K562 (cell line): ENCODE measurements at regions not wholly inside any gene's neighbourhood (a gene's known extent, or its start where the extent isn't known, plus 50 kb on each side); places are given as distances from the start of the nearest gene placed in this dataset.

Source experiments
- ATAC-seq: fragments of 200-7000 bp; cut with Tn5 transposase; 3 replicates; pipeline ENCODE4 v1.9.1; 2020; ENCODE audit warnings: moderate library complexity
- BruUV-seq: library from RNA; stranded (reverse); fragments of 400-500 nt; replicated peaks from 2 replicates; lab custom pipeline; 2021; lab: Mats Ljungman, UMichigan
- CTCF ChIA-PET: fragments of 300-600 bp; formaldehyde crosslinking; extraction: SDS; loops from one replicate; lab custom pipeline; 2021; ENCODE audit warnings: low intra/inter-chr PET ratio; lab: Yijun Ruan, JAX
- POLR2A ChIA-PET: fragments of 300-600, 350-650 bp; sonication (Branson Sonifier 250); formaldehyde crosslinking; extraction: SDS; loops from one replicate; lab custom pipeline; 2021; ENCODE audit warnings: antibody characterized with exemption, inconsistent platforms; lab: Yijun Ruan, JAX
- DNase-seq, 4 experiments: peaks; one replicate each; pipeline versions ENCODE4 v3.0.0 to v3.0.0-alpha.2; 2011 to 2018; ENCODE audit warnings: low spot score in 3 of 4, mixed read lengths in 3 of 4; ENCODE audit errors: extremely low read depth in 1 of 4
- FAIRE-seq: peaks from 2 replicates; lab custom pipeline; 2011; peaks lifted over from hg19 to GRCh38; lab: Jason Lieb, UNC
- H2AFZ ChIP-seq: 2 replicates; pipeline ENCODE4 v1.6.0; 2011; ENCODE audit warnings: low read depth, low read length, control low read depth, inconsistent platforms
- H3K27ac ChIP-seq: fragments of 200-600 bp; 3 replicates; pipeline ENCODE4 v1.8.0; 2011; ENCODE audit warnings: low read depth, mild to moderate bottlenecking, control low read depth, inconsistent platforms, low read length, moderate library complexity, mixed read lengths; ENCODE audit errors: extremely low read depth
- H3K27me3 ChIP-seq, 2 experiments: fragments of 300-600 bp in 1 of 2; 2 replicates in 1 of 2; 3 replicates in 1 of 2; pipeline versions ENCODE4 v1.6.0 to v1.8.0; 2011; ENCODE audit warnings: inconsistent platforms in 2 of 2, low read length in 2 of 2, mild to moderate bottlenecking in 1 of 2, mixed read lengths in 1 of 2, moderate library complexity in 1 of 2; ENCODE audit not compliant: control insufficient read depth in 2 of 2, insufficient read depth in 2 of 2
- H3K36me3 ChIP-seq: fragments of 300-600 bp; 3 replicates; pipeline ENCODE4 v1.8.0; 2011; ENCODE audit warnings: mild to moderate bottlenecking, low read length, inconsistent platforms; ENCODE audit not compliant: control insufficient read depth, insufficient read depth
- H3K4me1 ChIP-seq, 2 experiments: fragments of 200-600 bp in 1 of 2; replicated peaks in 1 of 2; 2 replicates in 1 of 2; 3 replicates in 1 of 2; pipeline versions ENCODE4 v1.5.1 to v1.8.0; 2011; ENCODE audit warnings: inconsistent platforms in 2 of 2, low read length in 2 of 2, mild to moderate bottlenecking in 1 of 2, mixed read lengths in 1 of 2, moderate library complexity in 1 of 2; ENCODE audit not compliant: control insufficient read depth in 2 of 2, insufficient read depth in 2 of 2
- H3K4me2 ChIP-seq: 2 replicates; pipeline ENCODE4 v1.6.1; 2011; ENCODE audit warnings: low read length, control low read depth, inconsistent platforms, mixed read lengths; ENCODE audit not compliant: insufficient read depth
- H3K4me3 ChIP-seq: fragments of 200-600 bp; sonication (generic), shearing (Covaris generic); 2 replicates; pipeline ENCODE4 v1.5.1; 2016; ENCODE audit warnings: control low read depth, inconsistent platforms
- H3K79me2 ChIP-seq: fragments of 200-600 bp; 3 replicates; pipeline ENCODE4 v1.8.0; 2011; ENCODE audit warnings: low read length, inconsistent platforms; ENCODE audit not compliant: control insufficient read depth, insufficient read depth
- H3K9ac ChIP-seq, 2 experiments: 2 replicates each; pipeline versions ENCODE4 v1.6.0 to v1.6.1; 2011; ENCODE audit warnings: low read depth in 2 of 2, low read length in 2 of 2, control low read depth in 1 of 2, inconsistent platforms in 1 of 2, mild to moderate bottlenecking in 1 of 2, mixed read lengths in 1 of 2; ENCODE audit not compliant: insufficient read depth in 1 of 2
- H3K9me1 ChIP-seq: one replicate; pipeline ENCODE4 v1.6.0; 2011; ENCODE audit warnings: inconsistent platforms, mild to moderate bottlenecking, low read length, moderate library complexity; ENCODE audit not compliant: control insufficient read depth, insufficient read depth
- H3K9me3 ChIP-seq: replicated peaks from 2 replicates; pipeline ENCODE4 v1.5.1; 2011; ENCODE audit warnings: low read depth, low read length, inconsistent platforms; ENCODE audit not compliant: control insufficient read depth, insufficient read depth
- H4K20me1 ChIP-seq: replicated peaks from 2 replicates; pipeline ENCODE4 v1.6.1; 2011; ENCODE audit warnings: low read length, inconsistent platforms, mixed read lengths; ENCODE audit not compliant: control insufficient read depth, insufficient read depth
- BCL6 ChIP-seq: fragments of 250-450 bp; sonication (Bioruptor Pico); IDR thresholded peaks from 2 replicates; pipeline ENCODE4 v1.4.0; 2020
- ELF2 ChIP-seq: fragments of 250-450 bp; sonication (Bioruptor Pico); IDR thresholded peaks from 2 replicates; pipeline ENCODE4 v1.5.0; 2021; ENCODE audit warnings: mild to moderate bottlenecking
- ETS2 ChIP-seq: IDR thresholded peaks from 2 replicates; pipeline ENCODE4 v1.6.1; 2016; ENCODE audit warnings: borderline replicate concordance, missing genetic modification characterization, mild to moderate bottlenecking, moderate library complexity, missing compliant biosample characterization; ENCODE audit not compliant: poor library complexity, severe bottlenecking
- HDAC1 ChIP-seq, 2 experiments: fragments of 450-650 bp; IDR thresholded peaks; 2 replicates each; pipeline ENCODE4 v1.6.1; 2016 to 2017; ENCODE audit warnings: inconsistent platforms in 1 of 2, mild to moderate bottlenecking in 1 of 2, moderate library complexity in 1 of 2
- ILF3 ChIP-seq: fragments of 450-650 bp; IDR thresholded peaks from 2 replicates; pipeline ENCODE4 v1.6.1; 2018; ENCODE audit warnings: antibody characterized with exemption, mild to moderate bottlenecking, moderate library complexity, borderline replicate concordance
- KDM5B ChIP-seq: fragments of 200-600 bp; sonication (generic); IDR thresholded peaks from 2 replicates; pipeline ENCODE4 v1.6.1; 2012; ENCODE audit warnings: low read depth, mild to moderate bottlenecking, moderate library complexity, low read length, control low read depth, inconsistent platforms; ENCODE audit not compliant: insufficient replicate concordance
- MTA1 ChIP-seq: fragments of 450-650 bp; IDR thresholded peaks from 2 replicates; pipeline ENCODE4 v1.6.1; 2017; ENCODE audit warnings: borderline replicate concordance
- NONO ChIP-seq, 2 experiments: fragments of 200-400 bp in 1 of 2; fragments of 450-650 bp in 1 of 2; formaldehyde crosslinking in 1 of 2; IDR thresholded peaks; 2 replicates each; pipeline ENCODE4 v1.6.1; 2017; ENCODE audit warnings: low read depth in 2 of 2, mild to moderate bottlenecking in 2 of 2, moderate library complexity in 2 of 2, low read length in 1 of 2
- NR3C1 ChIP-seq: sonication (generic); formaldehyde crosslinking; IDR thresholded peaks from 2 replicates; pipeline ENCODE4 v1.8.1; 2022; ENCODE audit warnings: missing genetic modification reagents
- NUFIP1 ChIP-seq: fragments of 450-650 bp; IDR thresholded peaks from 2 replicates; pipeline ENCODE4 v1.6.1; 2018; ENCODE audit not compliant: partially characterized antibody
- PREB ChIP-seq: sonication (generic); formaldehyde crosslinking; IDR thresholded peaks from 2 replicates; pipeline ENCODE4 v1.8.1; 2023; ENCODE audit warnings: mild to moderate bottlenecking, missing genetic modification reagents
- SLC30A9 ChIP-seq: fragments of 250-450 bp; sonication (Bioruptor Pico); IDR thresholded peaks from 2 replicates; pipeline ENCODE4 v1.8.0; 2022; ENCODE audit warnings: mild to moderate bottlenecking, moderate library complexity
- SREBF2 ChIP-seq: sonication (generic); formaldehyde crosslinking; IDR thresholded peaks from 2 replicates; pipeline ENCODE4 v1.4.0; 2020; ENCODE audit warnings: mild to moderate bottlenecking, missing genetic modification reagents
- XRCC3 ChIP-seq: fragments of 450-650 bp; IDR thresholded peaks from 2 replicates; pipeline ENCODE4 v1.6.1; 2017; ENCODE audit warnings: mild to moderate bottlenecking, moderate library complexity
- YBX1 ChIP-seq: fragments of 450-650 bp; IDR thresholded peaks from 2 replicates; pipeline ENCODE4 v1.7.1; 2016; ENCODE audit warnings: mild to moderate bottlenecking
- ZNF778 ChIP-seq: fragments of 450-650 bp; formaldehyde crosslinking; IDR thresholded peaks from 2 replicates; pipeline ENCODE4 v1.4.0; 2020; ENCODE audit warnings: mild to moderate bottlenecking, moderate library complexity
- WGBS: fragments of 100-300 bp; shearing (Covaris generic); methylation state at CpG from one replicate; pipeline ENCODE4 v1.1.6; 2016; ENCODE audit warnings: low coverage, mixed read lengths; ENCODE audit not compliant: insufficient coverage; ENCODE audit errors: missing lambda C conversion rate; 5-methylcytosine and 5-hydroxymethylcytosine counted together
- in situ Hi-C: fragments of 300-500 bp; cut with MboI; formaldehyde crosslinking; loops from 4 replicates; pipeline ENCODE4 v1.15.0; 2018; ENCODE audit warnings: inconsistent platforms, mixed read lengths
- intact Hi-C: fragments of 100-400 bp; cut with micrococcal nuclease; formaldehyde crosslinking; loops from 2 replicates; pipeline ENCODE4 v1.14.2; 2022
- TF ChIP-seq, protein P1 (sequence below): fragments of 450-650 bp; formaldehyde crosslinking; IDR thresholded peaks from 2 replicates; pipeline ENCODE4 v1.4.0; 2020; ENCODE audit warnings: mild to moderate bottlenecking

DNA sequence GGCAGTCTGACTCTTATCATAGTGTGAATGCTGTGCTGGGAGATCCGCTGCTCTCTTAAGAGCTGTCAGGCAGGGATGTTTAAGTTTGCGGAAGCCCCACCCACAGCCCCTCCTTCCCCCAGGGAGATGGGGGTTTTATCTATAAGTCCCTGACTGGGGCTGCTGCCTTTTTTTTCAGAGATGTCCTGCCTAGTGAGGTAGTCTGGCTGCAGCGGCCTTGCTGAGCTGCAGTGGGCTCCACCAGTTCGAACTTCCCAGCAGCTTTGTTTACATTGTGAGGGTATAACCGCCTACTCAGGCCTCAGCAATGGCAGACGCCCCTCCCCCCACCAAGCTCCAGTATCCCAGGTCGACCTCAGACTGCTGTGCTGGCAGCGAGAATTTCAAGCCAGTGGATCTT is 75.7 kb upstream of the UST start:
- TF ChIP-seq ETS2 (no peak), PREB (no peak), MTA1 (no peak), ZNF778 (CRISPR knock-in tag) (no peak), NR3C1 (no peak), NONO (IDR thresholded peaks at IDR 0.05; ENCODE audit: low read depth in 2 of 2, low read length in 1 of 2) (no peak), NUFIP1 (no peak), SREBF2 (CRISPR knock-in tag) (no peak), YBX1 (no peak), ILF3 (no peak), HDAC1 (IDR thresholded peaks at IDR 0.05) (no peak), XRCC3 (no peak), ELF2 (CRISPR knock-in tag) (no peak), KDM5B (no peak), SLC30A9 (CRISPR knock-in tag) (no peak), BCL6 (CRISPR knock-in tag) (no peak)
- TF ChIP-seq, protein P1, sequence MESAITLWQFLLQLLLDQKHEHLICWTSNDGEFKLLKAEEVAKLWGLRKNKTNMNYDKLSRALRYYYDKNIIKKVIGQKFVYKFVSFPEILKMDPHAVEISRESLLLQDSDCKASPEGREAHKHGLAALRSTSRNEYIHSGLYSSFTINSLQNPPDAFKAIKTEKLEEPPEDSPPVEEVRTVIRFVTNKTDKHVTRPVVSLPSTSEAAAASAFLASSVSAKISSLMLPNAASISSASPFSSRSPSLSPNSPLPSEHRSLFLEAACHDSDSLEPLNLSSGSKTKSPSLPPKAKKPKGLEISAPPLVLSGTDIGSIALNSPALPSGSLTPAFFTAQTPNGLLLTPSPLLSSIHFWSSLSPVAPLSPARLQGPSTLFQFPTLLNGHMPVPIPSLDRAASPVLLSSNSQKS (CRISPR knock-in tag) = no peak
- Histone ChIP-seq H3K36me3 (no peaks in the 10 kb centered on the region), H3K27me3 (no peaks in the 10 kb centered on the region), H3K4me3 (no peak overlapping the region), H3K79me2 (no peaks in the 10 kb centered on the region), H3K9me1 (no peaks in the 10 kb centered on the region), H3K9me3 (peaks cover 5% of the 10 kb centered on the region; the same call in 1 of the 2 replicates), H3K27ac (no peak overlapping the region), H3K9ac (no peak overlapping the region), H3K4me1 (no peaks in the 10 kb centered on the region), H2AFZ (no peak overlapping the region), H4K20me1 (no peaks in the 10 kb centered on the region), H3K4me2 (no peak overlapping the region)
- no TSS peak for BruUV-seq
- POLR2A ChIA-PET = no interaction called here
- WGBS = 8% methylated on average over 7 of the region's 8 CpGs
- ATAC-seq (no peak), DNase-seq (no peak), FAIRE-seq (no peak)
- CTCF ChIA-PET = no interaction called here
- in situ Hi-C loops (no loop called here), intact Hi-C loops (no loop called here)
